ENCODE measurements at regions not wholly inside any gene's neighbourhood (a gene's known extent, or its start where the extent isn't known, plus 50 kb on each side); places are given as distances from the start of the nearest gene placed in this dataset.

DNA sequence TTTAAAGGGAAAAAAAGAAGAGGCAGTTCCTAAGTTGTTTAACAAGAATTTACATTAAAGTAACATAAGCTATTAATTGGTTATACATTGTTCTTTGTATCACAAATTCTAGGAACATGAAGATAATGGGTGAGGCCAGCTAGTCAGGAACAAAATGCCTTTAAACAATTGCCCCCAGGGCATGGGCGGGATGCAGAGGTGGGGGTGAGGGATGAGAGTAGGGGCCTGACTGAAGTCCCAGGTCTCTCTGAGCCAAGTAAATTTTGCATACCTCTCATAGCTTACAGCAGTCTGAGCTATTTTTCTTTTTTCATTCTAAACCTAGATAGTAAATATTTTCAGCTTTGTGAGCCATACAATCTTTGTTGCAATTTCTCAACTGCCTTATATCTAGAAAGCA, 77.8 kb upstream of the RNU6-1 start:
- Histone ChIP-seq H3K4me1 (ENCODE audit: insufficient read depth, low read length) (no peaks in the 10 kb centered on the region), H3K9me3 (ENCODE audit: control insufficient read depth in 1 of 2, insufficient read depth in 1 of 2, low read length in 2 of 2) (peaks cover 0 to 8% of the 10 kb centered on the region in 2 experiments), H3K27me3 (ENCODE audit: control insufficient read depth in 1 of 2, insufficient read depth in 2 of 2, low read length in 2 of 2) (no peaks in the 10 kb centered on the region), H3K27ac (ENCODE audit: low read depth in 1 of 2, low read length in 2 of 2) (no peak overlapping the region), H3K36me3 (ENCODE audit: insufficient read depth, low read length) (no peaks in the 10 kb centered on the region), H3K4me3 (ENCODE audit: low read length) (no peak overlapping the region)
- intact Hi-C loops (cut with DNase I, micrococcal nuclease), result no loop called here
- Mint-ChIP-seq H3K4me3 (no peak overlapping the region), H3K27ac (no peak overlapping the region), H3K4me1 (ENCODE audit: low read depth) (no peaks in the 10 kb centered on the region), H3K9me3 (peaks cover 6% of the 10 kb centered on the region), H3K27me3 (no peaks in the 10 kb centered on the region), H3K36me3 (ENCODE audit: low read depth) (no peaks in the 10 kb centered on the region)
- ATAC-seq (ENCODE audit: poor library complexity) (no peak), DNase-seq (no peak)
- CTCF ChIA-PET, result interaction anchor here (0.6 kb wide), 1 partner anchor 25 kb away, joined by 3 read pairs; no protein-coding TSS in a partner anchor
- POLR2A ChIA-PET, result no interaction called here
- no peak for TF ChIP-seq CTCF (IDR thresholded peaks at IDR 0.05)

- H3K27me3 Mint-ChIP-seq, result no peaks in the 10 kb centered on the region
- H3K4me1 ChIP-seq (ENCODE audit: insufficient read depth, low read length), result no peaks in the 10 kb centered on the region
Measured at GRCh38 chr15:67918205-67918861, 78.5 kb upstream of the RNU6-1 start.

DNA sequence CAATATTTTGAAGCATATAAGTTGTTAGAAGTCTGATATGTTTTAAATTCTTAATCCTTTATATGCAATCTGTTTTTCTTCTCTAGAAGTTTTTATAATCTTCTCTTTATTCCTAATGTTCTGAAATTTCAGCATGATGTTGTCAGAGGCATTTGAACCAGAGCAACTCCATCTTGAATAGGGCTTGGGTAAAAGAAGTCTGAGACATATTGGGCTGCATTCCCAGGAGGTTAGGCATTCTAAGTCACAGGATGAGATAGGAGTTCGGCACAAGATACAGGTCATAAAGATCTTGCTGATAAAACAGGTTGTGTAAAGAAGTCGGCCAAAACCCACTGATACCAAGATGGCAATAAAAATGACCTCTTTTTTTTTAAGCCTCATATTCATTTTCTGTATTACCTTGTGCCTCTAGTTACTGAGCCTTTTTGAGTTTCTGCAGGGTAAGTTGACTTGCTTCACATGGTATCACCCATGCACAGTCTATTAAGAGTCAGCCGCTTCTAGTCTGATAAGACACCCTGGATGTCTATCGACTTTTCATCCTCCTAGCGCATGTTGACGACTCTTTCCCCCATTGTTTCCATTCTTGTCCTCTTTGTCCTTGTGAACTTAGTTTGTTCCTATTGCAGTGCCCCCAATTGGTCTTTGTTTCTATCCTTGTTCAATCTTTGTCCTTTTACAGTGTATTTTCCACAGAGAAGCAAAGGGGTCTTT, 80.8 kb upstream of the RNU6-1 start:
- ChIA-PET POLR2A (no interaction called here), CTCF (interaction anchor here (0.6 kb wide), 1 partner anchor 206 kb away, joined by 3 read pairs; no protein-coding TSS in a partner anchor)
- Histone ChIP-seq H3K36me3 (ENCODE audit: insufficient read depth, low read length) (no peaks in the 10 kb centered on the region), H3K9me3 (ENCODE audit: control insufficient read depth in 1 of 2, insufficient read depth in 1 of 2, low read length in 2 of 2) (peaks cover 0 to 8% of the 10 kb centered on the region in 2 experiments), H3K4me3 (ENCODE audit: low read length) (no peak overlapping the region), H3K4me1 (ENCODE audit: insufficient read depth, low read length) (no peaks in the 10 kb centered on the region), H3K27me3 (ENCODE audit: control insufficient read depth in 1 of 2, insufficient read depth in 2 of 2, low read length in 2 of 2) (no peaks in the 10 kb centered on the region), H3K27ac (ENCODE audit: low read depth in 1 of 2, low read length in 2 of 2) (no peak overlapping the region)
- no peaks in the 10 kb centered on the region for H3K27me3 Mint-ChIP-seq
- no peak overlapping the region for H3K4me3 Mint-ChIP-seq
- no peaks in the 10 kb centered on the region for H3K4me1 Mint-ChIP-seq (ENCODE audit: low read depth)
- intact Hi-C loops (cut with DNase I, micrococcal nuclease), result no loop called here
- TF ChIP-seq CTCF (IDR thresholded peaks at IDR 0.05), result no peak
- no peak for ATAC-seq (ENCODE audit: poor library complexity)
- no peaks in the 10 kb centered on the region for H3K36me3 Mint-ChIP-seq (ENCODE audit: low read depth)
- H3K27ac Mint-ChIP-seq, result no peak overlapping the region
- no peak for DNase-seq
- peaks cover 8% of the 10 kb centered on the region for H3K9me3 Mint-ChIP-seq

More at GRCh38 chr15:67918205-67918861, 78.5 kb upstream of the RNU6-1 start:
- POLR2A ChIA-PET, result no interaction called here
- Mint-ChIP-seq H3K9me3 (peaks cover 6% of the 10 kb centered on the region), H3K27ac (no peak overlapping the region), H3K4me3 (no peak overlapping the region), H3K36me3 (ENCODE audit: low read depth) (no peaks in the 10 kb centered on the region), H3K4me1 (ENCODE audit: low read depth) (no peaks in the 10 kb centered on the region)
- ATAC-seq (ENCODE audit: poor library complexity), result no peak
- intact Hi-C loops (cut with DNase I, micrococcal nuclease), result no loop called here
- DNase-seq, result no peak
- no peak for TF ChIP-seq CTCF (IDR thresholded peaks at IDR 0.05)
- H3K4me3 ChIP-seq (ENCODE audit: low read length), result no peak overlapping the region
- H3K27ac ChIP-seq (ENCODE audit: low read depth in 1 of 2, low read length in 2 of 2), result no peak overlapping the region
- H3K36me3 ChIP-seq (ENCODE audit: insufficient read depth, low read length), result no peaks in the 10 kb centered on the region
- H3K27me3 ChIP-seq (ENCODE audit: control insufficient read depth in 1 of 2, insufficient read depth in 2 of 2, low read length in 2 of 2), result no peaks in the 10 kb centered on the region
- CTCF ChIA-PET, result interaction anchor here (0.6 kb wide), 1 partner anchor 24 kb away, joined by 3 read pairs; no protein-coding TSS in a partner anchor
- peaks cover 0 to 8% of the 10 kb centered on the region in 2 experiments for H3K9me3 ChIP-seq (ENCODE audit: control insufficient read depth in 1 of 2, insufficient read depth in 1 of 2, low read length in 2 of 2)
